Lung (tissue), 11 donors: ENCODE measurements at regions not wholly inside any gene's neighbourhood (a gene's known extent, or its start where the extent isn't known, plus 50 kb on each side); places are given as distances from the start of the nearest gene placed in this dataset.

Experiments
- ATAC-seq: fragments of 200-7000 bp; cut with Tn5 transposase; one replicate; pipeline ENCODE4 v1.9.1; 2020; ENCODE audit warnings: moderate number of reproducible peaks; ENCODE audit not compliant: insufficient read depth, low FRiP score
- DNase-seq, 3 donors: peaks; one replicate each; pipeline ENCODE4 v3.0.0-alpha.2; 2013 to 2017
- H3K27ac ChIP-seq, 2 donors: one replicate each; pipeline ENCODE4 v1.5.1; 2013; ENCODE audit warnings: mild to moderate bottlenecking in 2 of 2, moderate library complexity in 2 of 2, control low read depth in 1 of 2, inconsistent platforms in 1 of 2, low read depth in 1 of 2, low read length in 1 of 2
- H3K27me3 ChIP-seq, 3 donors: one replicate each; pipeline ENCODE4 v1.5.1; 2013; ENCODE audit warnings: low read length in 2 of 3; ENCODE audit not compliant: control insufficient read depth in 3 of 3, insufficient read depth in 3 of 3
- H3K36me3 ChIP-seq, 4 donors: one replicate each; pipeline ENCODE4 v1.5.1; 2013; ENCODE audit warnings: low read length in 4 of 4, mild to moderate bottlenecking in 1 of 4, moderate library complexity in 1 of 4; ENCODE audit not compliant: control insufficient read depth in 4 of 4, insufficient read depth in 4 of 4
- H3K4me1 ChIP-seq, 5 donors: one replicate each; pipeline ENCODE4 v1.5.1; 2013; ENCODE audit warnings: low read length in 5 of 5, mild to moderate bottlenecking in 2 of 5, moderate library complexity in 1 of 5; ENCODE audit not compliant: control insufficient read depth in 5 of 5, insufficient read depth in 5 of 5
- H3K4me3 ChIP-seq: one replicate; pipeline ENCODE4 v1.5.1; 2013; ENCODE audit warnings: mild to moderate bottlenecking, control low read depth, moderate library complexity
- H3K9ac ChIP-seq, 2 donors: one replicate each; pipeline ENCODE4 v1.5.1; 2013; ENCODE audit warnings: low read length in 2 of 2, control low read depth in 1 of 2; ENCODE audit not compliant: insufficient read depth in 1 of 2
- H3K9me3 ChIP-seq, 4 donors: one replicate each; pipeline ENCODE4 v1.5.1; 2013; ENCODE audit warnings: low read length in 3 of 4, mild to moderate bottlenecking in 1 of 4, moderate library complexity in 1 of 4; ENCODE audit not compliant: control insufficient read depth in 4 of 4, insufficient read depth in 3 of 4
- WGBS, 2 donors: extraction: QIAGEN DNeasy Blood & Tissue Kit; methylation state at CpG; one replicate each; pipeline ENCODE4 v1.1.7; 2013; 5-methylcytosine and 5-hydroxymethylcytosine counted together
- TF ChIP-seq, protein P1 (sequence below): IDR thresholded peaks from 2 replicates; pipeline ENCODE4 v1.5.1; 2012; ENCODE audit warnings: mild to moderate bottlenecking; ENCODE audit errors: control extremely low read depth, extremely low read depth
- donor health status: control.
- donor health status: control.
- donor health status: Bipolar disorder and iron deficiency.
- donor health status: healthy.
- donor health status: DM: yes; HTN: yes; CAD: no.

DNA sequence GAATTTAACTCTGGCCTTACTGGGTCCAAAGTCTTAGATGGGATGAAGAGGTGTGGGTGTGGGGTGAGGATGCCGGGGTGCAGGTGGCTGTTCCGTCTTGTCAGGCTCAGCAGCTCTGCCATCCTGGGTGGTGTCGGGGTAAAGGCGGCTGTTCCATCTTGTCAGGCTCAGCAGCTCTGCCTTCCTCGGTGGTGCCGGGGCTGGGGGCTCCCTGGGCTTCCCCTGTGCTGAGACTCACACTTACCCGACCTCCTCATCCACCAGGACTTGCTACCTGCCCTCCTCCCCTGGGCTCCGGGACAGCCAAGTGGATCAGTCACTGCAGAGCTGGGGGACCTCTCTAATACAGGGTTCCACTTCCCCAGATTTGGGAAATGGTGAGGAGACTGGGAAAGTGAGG is 244.3 kb upstream of the SHH start:
- no peak overlapping the region for H3K9ac ChIP-seq
- 92 to 95% methylated on average over 8 of the region's 8 CpGs for WGBS, 2 donors
- no peak overlapping the region for H3K4me3 ChIP-seq
- DNase-seq (no peak), ATAC-seq (no peak)
- no peak overlapping the region for H3K27ac ChIP-seq
- no peaks in the 10 kb centered on the region for H3K36me3 ChIP-seq
- no peaks in the 10 kb centered on the region for H3K27me3 ChIP-seq
- peaks cover 0 to 9% (median 4%) of the 10 kb centered on the region in 4 donors for H3K9me3 ChIP-seq
- TF ChIP-seq, protein P1, sequence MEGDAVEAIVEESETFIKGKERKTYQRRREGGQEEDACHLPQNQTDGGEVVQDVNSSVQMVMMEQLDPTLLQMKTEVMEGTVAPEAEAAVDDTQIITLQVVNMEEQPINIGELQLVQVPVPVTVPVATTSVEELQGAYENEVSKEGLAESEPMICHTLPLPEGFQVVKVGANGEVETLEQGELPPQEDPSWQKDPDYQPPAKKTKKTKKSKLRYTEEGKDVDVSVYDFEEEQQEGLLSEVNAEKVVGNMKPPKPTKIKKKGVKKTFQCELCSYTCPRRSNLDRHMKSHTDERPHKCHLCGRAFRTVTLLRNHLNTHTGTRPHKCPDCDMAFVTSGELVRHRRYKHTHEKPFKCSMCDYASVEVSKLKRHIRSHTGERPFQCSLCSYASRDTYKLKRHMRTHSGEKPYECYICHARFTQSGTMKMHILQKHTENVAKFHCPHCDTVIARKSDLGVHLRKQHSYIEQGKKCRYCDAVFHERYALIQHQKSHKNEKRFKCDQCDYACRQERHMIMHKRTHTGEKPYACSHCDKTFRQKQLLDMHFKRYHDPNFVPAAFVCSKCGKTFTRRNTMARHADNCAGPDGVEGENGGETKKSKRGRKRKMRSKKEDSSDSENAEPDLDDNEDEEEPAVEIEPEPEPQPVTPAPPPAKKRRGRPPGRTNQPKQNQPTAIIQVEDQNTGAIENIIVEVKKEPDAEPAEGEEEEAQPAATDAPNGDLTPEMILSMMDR = no peak
- H3K4me1 ChIP-seq = no peaks in the 10 kb centered on the region

DNA sequence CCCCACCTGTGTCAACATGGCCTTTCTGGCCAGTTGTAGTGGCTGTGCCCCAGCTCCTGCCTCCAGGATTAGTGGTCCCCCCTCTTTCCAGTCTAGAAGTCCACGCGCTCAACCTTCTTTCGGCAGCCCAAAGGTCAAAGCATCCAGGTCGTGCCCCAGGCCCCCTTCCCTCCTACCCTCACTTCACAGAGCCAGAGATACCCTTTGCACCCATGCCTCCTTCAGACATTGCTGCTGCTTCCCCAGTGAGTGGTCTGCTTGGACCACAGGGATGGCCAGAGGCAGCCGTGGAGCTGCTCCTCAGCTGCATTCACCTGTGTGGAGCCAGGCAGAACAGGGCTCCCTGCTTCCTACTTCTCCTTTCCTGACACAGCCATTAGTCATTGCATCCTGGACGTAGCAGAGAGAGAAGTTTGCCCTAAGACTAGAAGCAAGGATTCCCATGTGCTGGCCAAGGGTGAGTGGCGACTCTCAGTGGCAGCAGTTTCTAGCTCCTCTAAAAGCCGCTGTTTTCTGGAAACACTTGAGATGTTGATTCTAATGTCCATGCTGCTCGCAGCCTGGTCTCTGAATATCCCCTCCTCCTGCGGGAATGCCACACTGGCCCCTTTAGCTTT is 243.1 kb upstream of the SHH start:
- peaks cover 0 to 5% (median 2%) of the 10 kb centered on the region in 4 donors for H3K9me3 ChIP-seq
- no peaks in the 10 kb centered on the region for H3K27me3 ChIP-seq
- 71 to 79% methylated on average over 10 of the region's 10 CpGs for WGBS, 2 donors
- no peak overlapping the region for H3K9ac ChIP-seq
- no peak overlapping the region for H3K27ac ChIP-seq
- ATAC-seq (no peak), DNase-seq (peak in 1 of 3 donors; percentile 10)
- TF ChIP-seq, protein P1 = no peak
- H3K4me3 ChIP-seq = no peak overlapping the region
- H3K36me3 ChIP-seq = no peaks in the 10 kb centered on the region
- no peaks in the 10 kb centered on the region for H3K4me1 ChIP-seq

DNA sequence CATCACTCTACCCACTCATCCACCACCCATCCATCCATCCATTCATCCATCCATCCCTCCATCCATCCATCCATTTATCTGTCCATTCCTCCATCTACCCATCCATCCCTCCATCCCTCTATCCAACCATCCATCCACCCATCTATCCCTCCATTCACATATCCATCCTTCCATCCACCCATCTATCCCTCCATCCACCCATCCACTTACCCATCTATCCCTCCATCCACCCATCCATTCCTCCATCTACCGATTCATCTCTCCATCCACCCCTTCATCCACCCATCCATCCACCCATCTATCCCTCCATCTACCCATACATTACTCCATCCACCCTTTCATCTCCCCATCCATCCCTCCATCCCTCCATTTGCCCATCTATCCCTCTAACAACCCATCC is 239.6 kb upstream of the SHH start:
- TF ChIP-seq, protein P1 = no peak
- Histone ChIP-seq H3K27me3 (no peaks in the 10 kb centered on the region), H3K9ac (no peak overlapping the region), H3K27ac (no peak overlapping the region), H3K4me3 (no peak overlapping the region), H3K4me1 (no peaks in the 10 kb centered on the region), H3K9me3 (peaks cover 0 to 9% (median 2%) of the 10 kb centered on the region in 4 donors), H3K36me3 (no peaks in the 10 kb centered on the region)
- DNase-seq = no peak
- WGBS, 2 donors = 79 to 92% methylated on average over 1 of the region's 1 CpG
- no peak for ATAC-seq
